Islet of Langerhans (tissue), 1 donor: ENCODE measurements at regions not wholly inside any gene's neighbourhood (a gene's known extent, or its start where the extent isn't known, plus 50 kb on each side); places are given as distances from the start of the nearest gene placed in this dataset.
A peak's percentile ranks its signal among the peaks of the same experiment; 100 is the strongest.
"Not testable (repeated sequence)": the region's sequence is repeated elsewhere in the genome, so short reads cannot be mapped to it uniquely, and the experiment has no call there.

ENCODE experiments used
- FAIRE-seq: peaks from one replicate; lab custom pipeline; 2011; peaks lifted over from hg19 to GRCh38; lab: Jason Lieb, UNC

DNA sequence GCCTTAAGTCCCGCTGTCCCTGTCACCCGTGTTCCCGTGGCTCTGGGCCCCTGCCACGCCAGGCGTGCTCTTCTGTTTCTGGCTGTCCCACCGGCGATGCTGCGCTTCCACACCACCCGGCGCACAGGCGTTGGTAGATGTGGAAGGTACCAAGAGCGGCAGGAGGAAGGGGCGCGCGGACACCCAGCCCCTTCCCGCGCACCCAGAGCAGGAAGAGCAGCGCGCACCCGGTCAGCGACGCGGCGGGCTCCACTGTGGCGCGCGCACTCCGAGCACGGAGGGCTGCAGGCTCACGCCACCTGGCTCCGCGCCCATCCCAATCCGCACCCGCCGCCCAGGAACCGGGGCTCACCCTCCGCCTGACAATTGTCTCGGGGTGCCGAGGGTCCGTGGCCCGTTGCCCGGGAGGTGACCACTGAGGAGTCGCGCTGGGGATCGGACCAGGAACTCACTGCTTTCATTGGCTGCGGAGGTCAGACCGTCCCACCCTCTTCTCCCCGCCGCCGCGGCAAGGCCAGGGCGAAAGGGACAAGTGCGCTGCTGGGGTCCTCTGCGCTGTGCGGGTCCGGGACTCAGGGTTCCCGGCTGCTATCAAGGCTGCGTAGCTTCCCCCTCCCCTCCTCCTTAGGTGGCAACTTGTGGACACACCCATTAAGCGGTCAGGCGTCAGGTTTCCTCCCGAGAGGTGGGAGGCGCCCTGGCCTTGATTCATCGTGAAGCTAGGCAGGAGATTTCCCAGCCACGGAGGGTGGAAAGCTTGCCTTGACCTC is 121.6 kb upstream of the ZNF92 start:
- no peak for FAIRE-seq

DNA sequence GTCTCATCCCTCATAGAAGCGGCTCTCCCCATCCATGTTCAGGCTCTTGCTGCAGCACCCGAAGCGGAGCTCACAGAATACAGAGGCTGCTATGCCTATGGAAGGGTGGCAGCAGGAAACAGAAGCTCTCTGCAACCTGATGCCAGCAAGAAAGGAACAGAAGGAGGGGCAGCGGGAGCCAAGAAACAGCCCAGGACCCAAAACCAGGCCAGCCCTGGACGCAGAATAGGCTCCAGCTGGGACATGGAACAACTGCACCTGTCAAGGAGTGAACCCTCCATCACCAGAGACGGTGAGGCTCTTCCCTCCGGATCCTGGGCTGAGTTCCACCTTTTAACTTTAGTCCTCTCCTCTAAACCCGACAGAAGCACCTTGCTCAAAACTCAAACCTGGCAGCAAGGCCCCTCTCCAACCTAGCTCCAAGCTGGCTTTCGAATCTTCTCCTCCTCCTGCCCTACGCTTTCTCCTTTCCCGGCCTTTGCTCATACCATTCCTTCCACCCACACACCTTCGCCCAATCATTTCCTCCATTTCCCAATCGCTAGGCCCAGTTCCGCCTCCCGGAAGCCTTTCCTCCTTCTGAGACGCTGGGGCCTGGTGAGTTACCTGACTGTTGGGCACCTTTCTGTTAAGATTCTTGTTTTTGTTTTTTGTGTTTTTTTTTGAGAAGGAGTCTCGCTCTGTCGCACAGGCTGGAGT is 122.8 kb upstream of the ZNF92 start:
- no peak for FAIRE-seq

DNA sequence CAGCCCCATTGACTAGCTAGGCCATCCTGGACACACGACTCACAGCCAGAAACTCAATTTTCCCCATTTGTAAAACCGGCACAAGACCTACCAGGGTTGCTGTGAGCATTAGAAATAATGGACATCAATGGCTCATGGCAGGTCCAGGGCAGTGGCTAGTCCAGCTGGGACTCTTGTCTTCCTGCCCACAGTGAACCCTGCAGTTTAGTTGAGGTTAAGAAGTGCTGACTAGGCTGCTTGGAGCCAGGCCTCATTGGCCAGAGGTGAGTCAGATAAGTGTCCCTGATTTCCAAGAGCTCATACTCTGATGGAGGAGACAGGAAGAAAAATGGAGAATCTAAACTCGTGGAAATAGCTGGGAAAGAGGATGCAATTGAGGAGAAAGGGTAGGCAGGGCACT is 123.4 kb upstream of the ZNF92 start:
- FAIRE-seq, result no peak

DNA sequence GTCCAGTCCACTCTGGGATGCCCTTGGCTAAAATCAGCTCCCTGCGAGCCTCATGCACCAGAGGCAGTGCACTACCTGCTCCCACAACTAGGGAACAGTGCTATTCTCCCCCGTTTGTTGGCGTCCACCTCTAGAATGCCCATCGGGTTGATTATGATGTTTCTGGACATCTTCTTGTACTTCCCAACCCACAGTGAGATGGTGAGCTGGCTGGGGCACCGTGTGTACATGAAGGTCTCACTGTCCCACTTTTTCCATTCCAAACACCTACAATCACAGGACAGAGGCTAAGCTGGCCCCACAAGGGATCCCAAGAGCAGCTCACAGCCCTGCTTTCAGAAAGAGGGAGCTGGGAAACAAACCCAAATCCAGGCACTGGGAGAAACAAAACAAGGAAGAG is 126.2 kb upstream of the ZNF92 start:
- FAIRE-seq, result no peak

GRCh38 chr7:65239707-65240352 is 133.8 kb upstream of the ZNF92 start:
- FAIRE-seq, result no peak

DNA sequence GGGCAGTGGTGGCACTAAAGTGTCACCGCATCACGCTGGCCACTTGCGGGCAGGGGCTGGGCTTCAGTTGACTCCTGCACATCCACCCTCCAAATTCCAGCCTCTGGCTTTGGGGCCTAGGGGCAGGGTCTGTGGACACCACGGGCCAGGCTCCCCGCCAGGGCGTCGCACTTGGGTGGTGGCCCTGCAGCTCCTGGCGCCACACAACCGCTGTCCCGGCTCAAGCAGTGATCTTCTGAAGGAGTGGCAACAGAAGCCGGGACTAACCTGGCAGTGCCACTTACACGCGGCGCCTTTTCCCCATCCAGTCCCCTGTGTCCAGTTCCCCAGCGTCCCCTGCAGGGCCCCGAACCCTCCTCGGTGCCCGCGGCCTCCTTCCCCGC is 134.3 kb upstream of the ZNF92 start:
- no peak for FAIRE-seq

- FAIRE-seq, result no peak
These were observed 134.9 kb upstream of the ZNF92 start for GRCh38 chr7:65238785-65239184.

DNA sequence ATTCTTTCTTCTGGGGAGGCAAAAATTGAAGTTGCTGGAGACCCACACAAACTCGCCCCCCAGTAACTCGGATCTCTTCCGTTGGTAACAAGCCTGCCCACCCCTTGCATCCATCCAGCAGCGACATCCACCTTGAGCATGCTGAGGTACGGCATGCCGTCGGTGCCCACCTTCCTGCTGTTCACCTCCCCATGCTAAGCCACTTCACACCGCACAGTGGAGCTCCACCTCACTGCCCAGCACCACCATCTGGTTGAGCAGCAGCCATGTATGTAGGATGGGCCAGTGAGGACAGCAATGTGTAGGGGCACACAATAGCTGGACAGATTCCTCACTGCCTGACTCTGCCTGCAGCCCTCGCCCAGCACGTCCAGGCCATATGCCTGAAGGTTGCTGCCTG is 138.1 kb upstream of the ZNF92 start:
- FAIRE-seq, result no peak

- no peak for FAIRE-seq
These were observed 140.1 kb upstream of the ZNF92 start for GRCh38 chr7:65233409-65234034.

DNA sequence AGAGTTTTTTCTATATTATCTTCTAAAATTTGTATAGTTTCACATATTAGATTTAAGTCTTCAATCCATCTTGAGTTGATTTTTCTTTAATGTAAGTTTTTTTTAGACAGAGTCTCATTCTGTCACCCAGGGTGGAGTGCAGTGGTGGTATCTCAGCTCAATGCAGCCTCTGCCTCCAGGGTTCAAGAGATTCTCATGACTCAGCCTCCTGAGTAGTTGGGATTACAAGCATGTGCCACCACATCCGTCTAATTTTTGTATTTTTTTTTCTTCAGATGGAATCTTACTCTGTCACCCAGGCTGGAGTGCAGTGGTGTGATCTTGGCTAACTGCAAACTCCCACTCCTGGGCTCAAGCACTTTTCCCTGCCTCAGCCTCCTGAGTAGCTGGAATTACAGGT is 143.4 kb upstream of the ZNF92 start:
- FAIRE-seq, result no peak

DNA sequence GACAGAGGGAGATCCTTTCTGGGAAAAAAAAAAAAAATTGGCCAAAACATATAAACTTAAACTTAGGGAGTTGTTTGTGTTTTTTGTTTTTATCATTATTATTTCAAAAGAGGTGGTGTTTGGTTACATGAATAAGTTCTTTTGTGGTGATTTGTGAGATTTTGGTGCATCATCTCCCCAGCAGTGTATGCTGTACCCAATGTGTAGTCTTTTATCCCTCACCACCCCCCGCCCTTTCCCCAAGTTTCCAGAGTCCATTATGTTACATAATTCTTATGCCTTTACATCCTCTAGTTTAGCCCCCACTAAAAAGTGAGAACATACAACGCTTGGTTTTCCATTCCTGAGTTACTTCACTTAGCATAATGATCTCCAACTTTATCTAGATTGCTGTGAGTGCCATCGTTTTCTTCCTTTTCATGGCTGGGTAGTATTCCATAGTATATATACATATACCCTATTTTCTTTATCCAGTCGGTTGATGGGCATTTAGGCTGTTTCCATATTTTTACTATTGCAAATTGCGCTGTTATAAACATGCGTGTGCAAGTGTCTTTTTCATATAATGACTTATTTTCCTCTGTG is 148.1 kb upstream of the ZNF92 start:
- peak; percentile 55 for FAIRE-seq

DNA sequence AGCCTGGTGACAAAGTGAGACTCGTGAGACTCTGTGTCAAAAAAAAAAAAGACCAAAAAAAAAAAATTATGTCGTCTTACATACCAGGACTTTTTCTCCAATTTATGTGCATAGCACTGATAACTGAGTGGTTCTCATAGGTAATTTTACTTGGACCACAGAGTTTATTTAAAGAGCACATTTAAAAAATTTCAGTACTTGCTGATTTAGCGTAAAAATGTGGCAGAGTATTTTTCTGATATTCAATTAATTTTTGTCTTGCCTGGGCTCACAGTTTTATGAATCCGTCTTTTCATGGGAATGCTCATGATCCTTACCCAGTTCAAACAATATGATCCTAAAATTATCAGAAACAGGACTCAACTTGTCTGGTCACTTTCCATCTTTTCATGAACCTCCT is 151.0 kb upstream of the ZNF92 start:
- no peak for FAIRE-seq

- no peak for FAIRE-seq
These were observed 152.0 kb upstream of the ZNF92 start for GRCh38 chr7:65221683-65222082.

DNA sequence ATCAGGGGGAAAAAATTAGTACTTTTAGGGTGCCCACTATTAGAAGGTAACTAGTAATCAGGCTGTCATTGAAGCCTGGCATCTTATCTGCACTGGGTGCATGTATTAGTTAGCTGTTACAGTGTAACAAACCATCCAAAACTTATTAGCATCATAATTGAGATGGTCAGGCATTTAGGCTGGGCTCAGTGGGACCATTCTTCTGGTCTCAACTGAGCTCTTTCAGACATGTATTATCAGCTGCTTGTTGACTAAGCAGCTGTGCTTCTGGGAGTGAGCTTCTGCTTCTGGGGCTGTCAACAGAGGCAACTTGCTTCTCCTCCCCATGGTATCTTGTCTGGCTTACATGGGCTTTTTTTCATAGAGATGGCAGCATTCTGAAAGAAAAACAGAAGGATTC is 154.0 kb upstream of the ZNF92 start:
- FAIRE-seq, result no peak

GRCh38 chr7:65216469-65216868 is 157.2 kb upstream of the ZNF92 start:
- no peak for FAIRE-seq

DNA sequence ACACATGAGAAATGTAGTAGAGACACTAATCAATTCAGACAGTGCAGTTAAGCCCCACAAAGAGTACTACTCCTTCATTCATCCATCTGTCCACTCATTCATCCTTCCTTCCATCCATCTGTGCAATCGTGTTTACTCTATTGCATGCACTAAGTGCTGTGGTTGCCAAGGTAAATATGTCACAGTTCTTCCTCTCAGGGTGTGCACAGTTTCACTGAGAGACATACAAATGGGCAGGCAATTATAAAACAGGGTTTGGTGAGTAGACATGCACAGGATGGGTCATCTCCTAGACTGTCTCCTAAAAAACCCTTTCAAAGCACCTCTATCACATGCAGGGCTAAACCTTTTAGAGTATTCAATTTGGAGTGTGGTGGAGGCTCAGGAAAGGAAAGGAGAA is 160.4 kb upstream of the ZNF92 start:
- not testable (repeated sequence) for FAIRE-seq

- FAIRE-seq, result not testable (repeated sequence)
These were observed 174.4 kb upstream of the ZNF92 start for GRCh38 chr7:65199221-65199620.

- not testable (repeated sequence) for FAIRE-seq
These were observed 180.2 kb upstream of the ZNF92 start for GRCh38 chr7:65193334-65194058.

DNA sequence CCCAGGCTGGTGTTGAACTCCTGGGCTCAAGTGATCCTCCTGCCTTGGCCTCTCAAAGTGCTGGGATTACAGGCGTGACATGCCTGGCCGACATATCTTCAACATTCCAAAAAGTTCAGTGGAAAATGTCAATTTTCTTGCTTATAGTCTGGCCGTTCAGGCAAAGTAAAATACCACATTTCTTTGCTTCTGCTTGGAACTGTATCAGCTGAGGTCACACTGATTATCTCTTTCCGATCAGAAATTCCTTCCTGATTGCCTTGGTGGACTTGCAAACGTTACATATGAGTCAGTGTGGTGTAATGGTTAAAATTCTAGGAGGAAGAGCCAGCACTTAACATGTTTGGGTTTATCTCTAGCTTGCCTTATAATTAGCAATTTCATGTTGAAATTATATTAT is 170.6 kb upstream of the ERV3-1 start:
- FAIRE-seq, result not testable (repeated sequence)

DNA sequence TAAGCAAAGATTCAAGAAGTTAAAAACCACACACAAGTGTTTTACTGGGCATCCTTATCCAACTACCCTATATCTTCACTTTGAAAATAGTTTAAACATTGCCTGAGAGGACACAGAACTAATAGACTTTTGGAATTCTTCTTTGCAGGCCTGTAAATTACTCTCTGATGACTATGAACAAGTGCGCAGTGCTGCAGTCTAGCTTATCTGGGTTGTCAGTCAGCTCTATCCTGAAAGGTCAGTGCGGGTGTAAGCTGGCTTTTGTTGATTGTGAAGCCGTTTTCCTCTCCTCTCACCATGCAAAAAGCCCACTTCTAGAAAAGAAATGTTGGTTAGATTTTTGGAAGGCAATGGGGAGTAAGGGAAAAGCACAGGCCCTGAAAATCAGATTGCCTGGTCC is 143.6 kb upstream of the ERV3-1 start:
- not testable (repeated sequence) for FAIRE-seq

GRCh38 chr7:65146118-65146914 is 139.8 kb upstream of the ERV3-1 start:
- not testable (repeated sequence) for FAIRE-seq
